GM19467 (cell line): ENCODE measurements at regions not wholly inside any gene's neighbourhood (a gene's known extent, or its start where the extent isn't known, plus 50 kb on each side); places are given as distances from the start of the nearest gene placed in this dataset.

Source experiments
- ATAC-seq: cut with Tn5 transposase; IDR thresholded peaks from one replicate; pipeline ENCODE4 v1.9.1; 2021; ENCODE audit warnings: mild to moderate bottlenecking, moderate library complexity; ENCODE audit not compliant: unreplicated experiment

GRCh38 chr10:2982146-2982545 lies 85.2 kb upstream of the PFKP start:
- no peak for ATAC-seq

GRCh38 chr10:2981361-2981801 lies 86.0 kb upstream of the PFKP start:
- ATAC-seq: no peak

- ATAC-seq: no peak
These were observed 86.5 kb upstream of the PFKP start for GRCh38 chr10:2980791-2981360.

- no peak for ATAC-seq
These were observed 87.2 kb upstream of the PFKP start for GRCh38 chr10:2980116-2980515.

GRCh38 chr10:2979306-2979705 lies 88.0 kb upstream of the PFKP start:
- no peak for ATAC-seq

- no peak for ATAC-seq
These were observed 88.6 kb upstream of the PFKP start for GRCh38 chr10:2978574-2979273.

- ATAC-seq: no peak
These were observed 89.2 kb upstream of the PFKP start for GRCh38 chr10:2978111-2978510.

GRCh38 chr10:2974503-2975207 lies 92.7 kb upstream of the PFKP start:
- no peak for ATAC-seq

- ATAC-seq: no peak
These were observed 93.3 kb upstream of the PFKP start for GRCh38 chr10:2974083-2974482.

GRCh38 chr10:2972810-2973209 lies 94.5 kb upstream of the PFKP start:
- ATAC-seq: no peak

- ATAC-seq: no peak
These were observed 95.1 kb upstream of the PFKP start for GRCh38 chr10:2972216-2972615.

- ATAC-seq: no peak
These were observed 97.0 kb upstream of the PFKP start for GRCh38 chr10:2970190-2970823.

GRCh38 chr10:2968401-2969058 lies 98.8 kb upstream of the PFKP start:
- no peak for ATAC-seq

GRCh38 chr10:2966134-2966533 lies 101.2 kb upstream of the PFKP start:
- no peak for ATAC-seq

GRCh38 chr10:2964632-2965296 lies 102.6 kb upstream of the PFKP start:
- ATAC-seq: no peak

- no peak for ATAC-seq
These were observed 103.3 kb upstream of the PFKP start for GRCh38 chr10:2963889-2964631.

GRCh38 chr10:2962194-2962593 lies 105.2 kb upstream of the PFKP start:
- ATAC-seq: no peak

GRCh38 chr10:2958659-2959058 lies 108.7 kb upstream of the PFKP start:
- ATAC-seq: no peak

- no peak for ATAC-seq
These were observed 109.6 kb upstream of the PFKP start for GRCh38 chr10:2957785-2958184.

GRCh38 chr10:2955064-2955463 lies 112.3 kb upstream of the PFKP start:
- ATAC-seq: no peak
